GM21737 (cell line): ENCODE measurements at regions not wholly inside any gene's neighbourhood (a gene's known extent, or its start where the extent isn't known, plus 50 kb on each side); places are given as distances from the start of the nearest gene placed in this dataset.
"Not testable (repeated sequence)": the region's sequence is repeated elsewhere in the genome, so short reads cannot be mapped to it uniquely, and the experiment has no call there.

Experiments
- ATAC-seq: cut with Tn5 transposase; IDR thresholded peaks from one replicate; pipeline ENCODE4 v1.9.1; 2021; ENCODE audit warnings: mild to moderate bottlenecking, moderate library complexity; ENCODE audit not compliant: unreplicated experiment

GRCh38 chr4:189834616-189835015 is 106.1 kb upstream of the FRG1 start:
- ATAC-seq = no peak

- no peak for ATAC-seq
Observed at GRCh38 chr4:189835505-189835904, 105.2 kb upstream of the FRG1 start.

GRCh38 chr4:189837471-189837870 is 103.2 kb upstream of the FRG1 start:
- ATAC-seq = no peak

- no peak for ATAC-seq
Observed at GRCh38 chr4:189838821-189839497, 101.7 kb upstream of the FRG1 start.

GRCh38 chr4:189840356-189840755 is 100.3 kb upstream of the FRG1 start:
- no peak for ATAC-seq

- ATAC-seq = no peak
Observed at GRCh38 chr4:189843413-189844009, 97.2 kb upstream of the FRG1 start.

- no peak for ATAC-seq
Observed at GRCh38 chr4:189845145-189845846, 95.4 kb upstream of the FRG1 start.

GRCh38 chr4:189846094-189846493 is 94.6 kb upstream of the FRG1 start:
- ATAC-seq = not testable (repeated sequence)

GRCh38 chr4:189846608-189847007 is 94.1 kb upstream of the FRG1 start:
- not testable (repeated sequence) for ATAC-seq

GRCh38 chr4:189848672-189849071 is 92.0 kb upstream of the FRG1 start:
- ATAC-seq = not testable (repeated sequence)

GRCh38 chr4:189850239-189850856 is 90.3 kb upstream of the FRG1 start:
- no peak for ATAC-seq

- no peak for ATAC-seq
Observed at GRCh38 chr4:189858435-189858834, 82.2 kb upstream of the FRG1 start.

- no peak for ATAC-seq
Observed at GRCh38 chr4:189861101-189861500, 79.6 kb upstream of the FRG1 start.

- no peak for ATAC-seq
Observed at GRCh38 chr4:189869236-189869635, 71.4 kb upstream of the FRG1 start.

- ATAC-seq = no peak
Observed at GRCh38 chr4:189870511-189871234, 70.0 kb upstream of the FRG1 start.

- ATAC-seq = no peak
Observed at GRCh38 chr4:189874591-189874990, 66.1 kb upstream of the FRG1 start.

GRCh38 chr4:189881190-189881589 is 59.5 kb upstream of the FRG1 start:
- ATAC-seq = not testable (repeated sequence)

- not testable (repeated sequence) for ATAC-seq
Observed at GRCh38 chr4:189888407-189888806, 52.3 kb upstream of the FRG1 start.
